ENCODE measurements at regions not wholly inside any gene's neighbourhood (a gene's known extent, or its start where the extent isn't known, plus 50 kb on each side); places are given as distances from the start of the nearest gene placed in this dataset.

- no peak overlapping the region for H2AFZ ChIP-seq (ENCODE audit: low read depth, low read length)
- Mint-ChIP-seq H3K27ac (ENCODE audit: unreplicated experiment) (no peak overlapping the region), H3K9me3 (ENCODE audit: unreplicated experiment) (no peaks in the 10 kb centered on the region)
These were observed 271.2 kb downstream of the TBL1XR1 start for GRCh38 chr3:176926034-176926433.

GRCh38 chr3:176920766-176921160 is 276.5 kb downstream of the TBL1XR1 start:
- no peak overlapping the region for H3K27ac ChIP-seq (ENCODE audit: low read depth, low read length)
- H3K36me3 Mint-ChIP-seq (ENCODE audit: low read depth, unreplicated experiment): no peaks in the 10 kb centered on the region
- FAIRE-seq: no peak
- H3K4me3 Mint-ChIP-seq (ENCODE audit: unreplicated experiment): no peak overlapping the region
- DNase-seq (ENCODE audit: low read depth): no peak
- TF ChIP-seq EZH2 (IDR thresholded peaks at IDR 0.05; ENCODE audit: insufficient read depth, low read length): no peak
- TF ChIP-seq CTCF (IDR thresholded peaks at IDR 0.05; ENCODE audit: insufficient read depth, low read depth, low read length): no peak
- H3K4me1 ChIP-seq (ENCODE audit: insufficient read depth, low read length): peaks cover 8% of the 10 kb centered on the region
- H3K4me1 Mint-ChIP-seq (ENCODE audit: low read depth, unreplicated experiment): peaks cover 13% of the 10 kb centered on the region
- no peak overlapping the region for H3K9ac ChIP-seq (ENCODE audit: low read length)
- no peaks in the 10 kb centered on the region for H3K79me2 ChIP-seq (ENCODE audit: insufficient read depth, low read length)
- H4K20me1 ChIP-seq (ENCODE audit: insufficient read depth, low read length): no peaks in the 10 kb centered on the region
- no peaks in the 10 kb centered on the region for H3K9me3 Mint-ChIP-seq (ENCODE audit: unreplicated experiment)
- H3K36me3 ChIP-seq (ENCODE audit: insufficient read depth, low read length): no peaks in the 10 kb centered on the region
- H3K27ac Mint-ChIP-seq (ENCODE audit: unreplicated experiment): no peak overlapping the region
- H3K4me3 ChIP-seq (ENCODE audit: insufficient read depth, low read depth, low read length): no peak overlapping the region
- H3K9me3 ChIP-seq (ENCODE audit: insufficient read depth, low read depth, low read length): no peaks in the 10 kb centered on the region
- H3K4me2 ChIP-seq (ENCODE audit: low read length): peak overlapping the region; percentile 40
- no peaks in the 10 kb centered on the region for H3K27me3 Mint-ChIP-seq (ENCODE audit: low read depth, unreplicated experiment)
- no peaks in the 10 kb centered on the region for H3K27me3 ChIP-seq (ENCODE audit: insufficient read depth, low read length)
- peak overlapping the region; percentile 63 for H2AFZ ChIP-seq (ENCODE audit: low read depth, low read length)

More at GRCh38 chr3:176926034-176926433, 271.2 kb downstream of the TBL1XR1 start:
- Histone ChIP-seq H4K20me1 (ENCODE audit: insufficient read depth, low read length) (no peaks in the 10 kb centered on the region), H3K79me2 (ENCODE audit: insufficient read depth, low read length) (no peaks in the 10 kb centered on the region), H3K4me2 (ENCODE audit: low read length) (no peak overlapping the region), H3K4me3 (ENCODE audit: insufficient read depth, low read depth, low read length) (no peak overlapping the region), H3K4me1 (ENCODE audit: insufficient read depth, low read length) (no peaks in the 10 kb centered on the region), H3K36me3 (ENCODE audit: insufficient read depth, low read length) (no peaks in the 10 kb centered on the region), H3K27ac (ENCODE audit: low read depth, low read length) (no peak overlapping the region), H3K9me3 (ENCODE audit: insufficient read depth, low read depth, low read length) (no peaks in the 10 kb centered on the region), H3K9ac (ENCODE audit: low read length) (no peak overlapping the region), H3K27me3 (ENCODE audit: insufficient read depth, low read length) (no peaks in the 10 kb centered on the region)
- no peak for TF ChIP-seq EZH2 (IDR thresholded peaks at IDR 0.05; ENCODE audit: insufficient read depth, low read length)
- no peak for TF ChIP-seq CTCF (IDR thresholded peaks at IDR 0.05; ENCODE audit: insufficient read depth, low read depth, low read length)
- no peak for FAIRE-seq
- no peak for DNase-seq (ENCODE audit: low read depth)
- Mint-ChIP-seq H3K27me3 (ENCODE audit: low read depth, unreplicated experiment) (no peaks in the 10 kb centered on the region), H3K4me3 (ENCODE audit: unreplicated experiment) (no peak overlapping the region), H3K36me3 (ENCODE audit: low read depth, unreplicated experiment) (no peaks in the 10 kb centered on the region), H3K4me1 (ENCODE audit: low read depth, unreplicated experiment) (no peaks in the 10 kb centered on the region)

GRCh38 chr3:176919836-176920765 is 277.2 kb downstream of the TBL1XR1 start:
- no peaks in the 10 kb centered on the region for H3K9me3 Mint-ChIP-seq (ENCODE audit: unreplicated experiment)
- no peak overlapping the region for H3K4me3 Mint-ChIP-seq (ENCODE audit: unreplicated experiment)
- peaks cover 13% of the 10 kb centered on the region for H3K4me1 Mint-ChIP-seq (ENCODE audit: low read depth, unreplicated experiment)
- H3K27ac ChIP-seq (ENCODE audit: low read depth, low read length): peak overlapping the region; percentile 19
- no peak for TF ChIP-seq CTCF (IDR thresholded peaks at IDR 0.05; ENCODE audit: insufficient read depth, low read depth, low read length)
- no peak for TF ChIP-seq EZH2 (IDR thresholded peaks at IDR 0.05; ENCODE audit: insufficient read depth, low read length)
- no peaks in the 10 kb centered on the region for H3K9me3 ChIP-seq (ENCODE audit: insufficient read depth, low read depth, low read length)
- no peak overlapping the region for H3K4me3 ChIP-seq (ENCODE audit: insufficient read depth, low read depth, low read length)
- H3K36me3 ChIP-seq (ENCODE audit: insufficient read depth, low read length): no peaks in the 10 kb centered on the region
- no peaks in the 10 kb centered on the region for H4K20me1 ChIP-seq (ENCODE audit: insufficient read depth, low read length)
- H2AFZ ChIP-seq (ENCODE audit: low read depth, low read length): peak overlapping the region; percentile 63
- no peak overlapping the region for H3K9ac ChIP-seq (ENCODE audit: low read length)
- H3K36me3 Mint-ChIP-seq (ENCODE audit: low read depth, unreplicated experiment): no peaks in the 10 kb centered on the region
- peak overlapping the region; percentile 40 for H3K4me2 ChIP-seq (ENCODE audit: low read length)
- H3K27me3 Mint-ChIP-seq (ENCODE audit: low read depth, unreplicated experiment): no peaks in the 10 kb centered on the region
- DNase-seq (ENCODE audit: low read depth) (peak; percentile 86), FAIRE-seq (no peak)
- no peaks in the 10 kb centered on the region for H3K79me2 ChIP-seq (ENCODE audit: insufficient read depth, low read length)
- no peaks in the 10 kb centered on the region for H3K27me3 ChIP-seq (ENCODE audit: insufficient read depth, low read length)
- peaks cover 8% of the 10 kb centered on the region for H3K4me1 ChIP-seq (ENCODE audit: insufficient read depth, low read length)
- peak overlapping the region; percentile 6 for H3K27ac Mint-ChIP-seq (ENCODE audit: unreplicated experiment)

Measured in astrocyte (in vitro differentiated cells and primary cell).